Stimulated activated memory B cell treated with anti-CD40 and anti-IgM and Interleukin-4, amounts not matched to agents 10 μg/mL and 1 μg/mL and 100 μg/mL, for 72 hours (primary cell): ENCODE measurements at regions not wholly inside any gene's neighbourhood (a gene's known extent, or its start where the extent isn't known, plus 50 kb on each side); places are given as distances from the start of the nearest gene placed in this dataset.
"Not testable (repeated sequence)": the region's sequence is repeated elsewhere in the genome, so short reads cannot be mapped to it uniquely, and the experiment has no call there.

Source experiments
- ATAC-seq: fragments of 150-1000 bp; cut with Tn5 transposase; 2 replicates; pipeline ENCODE4 v1.10.0; 2021
- H3K27ac Mint-ChIP-seq: one replicate; pipeline ENCODE4 v1.8.0; 2022; ENCODE audit warnings: mild to moderate bottlenecking, mixed read lengths
- H3K27me3 Mint-ChIP-seq: one replicate; pipeline ENCODE4 v1.8.0; 2022; ENCODE audit warnings: mixed read lengths
- H3K36me3 Mint-ChIP-seq: one replicate; pipeline ENCODE4 v1.8.0; 2022; ENCODE audit warnings: mixed read lengths
- H3K4me1 Mint-ChIP-seq: one replicate; pipeline ENCODE4 v1.8.0; 2022; ENCODE audit warnings: mixed read lengths
- H3K4me3 Mint-ChIP-seq: one replicate; pipeline ENCODE4 v1.8.0; 2022; ENCODE audit warnings: mild to moderate bottlenecking, moderate library complexity, mixed read lengths
- H3K9me3 Mint-ChIP-seq: one replicate; pipeline ENCODE4 v1.8.0; 2022; ENCODE audit warnings: mixed read lengths

GRCh38 chr2:208879666-208880065 lies 473.1 kb downstream of the PTH2R start:
- no peak for ATAC-seq
- no peaks in the 10 kb centered on the region for H3K36me3 Mint-ChIP-seq
- H3K9me3 Mint-ChIP-seq = peaks cover 5% of the 10 kb centered on the region

GRCh38 chr2:208880171-208880570 lies 473.6 kb downstream of the PTH2R start:
- no peak overlapping the region for H3K27ac Mint-ChIP-seq
- H3K4me3 Mint-ChIP-seq = no peak overlapping the region
- H3K27me3 Mint-ChIP-seq = no peaks in the 10 kb centered on the region
- no peaks in the 10 kb centered on the region for H3K4me1 Mint-ChIP-seq
- ATAC-seq = no peak
- no peaks in the 10 kb centered on the region for H3K36me3 Mint-ChIP-seq
- peaks cover 5% of the 10 kb centered on the region for H3K9me3 Mint-ChIP-seq

More at GRCh38 chr2:208879666-208880065, 473.1 kb downstream of the PTH2R start:
- Mint-ChIP-seq H3K4me1 (no peaks in the 10 kb centered on the region), H3K27ac (no peak overlapping the region), H3K27me3 (no peaks in the 10 kb centered on the region), H3K4me3 (no peak overlapping the region)

GRCh38 chr2:208890486-208890885 lies 483.9 kb downstream of the PTH2R start:
- no peaks in the 10 kb centered on the region for H3K36me3 Mint-ChIP-seq
- no peaks in the 10 kb centered on the region for H3K4me1 Mint-ChIP-seq
- H3K27ac Mint-ChIP-seq = no peak overlapping the region
- no peak overlapping the region for H3K4me3 Mint-ChIP-seq
- ATAC-seq = no peak
- H3K9me3 Mint-ChIP-seq = peaks cover 3% of the 10 kb centered on the region
- H3K27me3 Mint-ChIP-seq = no peaks in the 10 kb centered on the region

GRCh38 chr2:208892203-208892602 lies 485.6 kb downstream of the PTH2R start:
- Mint-ChIP-seq H3K27ac (no peak overlapping the region), H3K4me1 (no peaks in the 10 kb centered on the region), H3K9me3 (peaks cover 6% of the 10 kb centered on the region), H3K36me3 (no peaks in the 10 kb centered on the region), H3K4me3 (no peak overlapping the region), H3K27me3 (no peaks in the 10 kb centered on the region)
- ATAC-seq = no peak

- no peak overlapping the region for H3K4me3 Mint-ChIP-seq
- peaks cover 3% of the 10 kb centered on the region for H3K9me3 Mint-ChIP-seq
- ATAC-seq = no peak
- H3K27ac Mint-ChIP-seq = no peak overlapping the region
- no peaks in the 10 kb centered on the region for H3K4me1 Mint-ChIP-seq
- H3K36me3 Mint-ChIP-seq = no peaks in the 10 kb centered on the region
- no peaks in the 10 kb centered on the region for H3K27me3 Mint-ChIP-seq
Observed at GRCh38 chr2:208906330-208906729, 499.7 kb downstream of the PTH2R start.

DNA sequence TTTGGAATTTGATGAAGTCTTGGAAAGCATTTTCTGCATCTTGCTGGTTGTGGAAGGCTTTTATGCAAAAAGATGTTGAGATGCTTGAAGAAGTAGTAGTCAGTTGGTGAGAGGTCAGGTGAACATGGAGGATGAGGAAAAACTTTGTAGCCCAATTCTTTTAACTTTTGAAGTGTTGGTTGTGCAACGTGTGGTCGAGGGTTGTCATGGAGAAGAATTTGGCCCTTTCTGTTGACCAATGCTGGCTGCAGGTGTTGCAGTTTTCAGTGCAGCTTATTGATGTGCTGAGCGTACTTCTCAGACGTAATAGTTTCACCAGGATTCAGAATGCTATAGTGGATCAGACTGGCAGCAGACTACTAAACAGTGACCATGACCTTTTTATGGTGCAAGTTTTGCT lies 508.4 kb upstream of the MAP2 start:
- Mint-ChIP-seq H3K27ac (no peak overlapping the region), H3K36me3 (no peaks in the 10 kb centered on the region), H3K4me1 (no peaks in the 10 kb centered on the region), H3K4me3 (no peak overlapping the region), H3K9me3 (peaks cover 3% of the 10 kb centered on the region), H3K27me3 (no peaks in the 10 kb centered on the region)
- no peak for ATAC-seq

- H3K27ac Mint-ChIP-seq = no peak overlapping the region
- no peak for ATAC-seq
- peaks cover 11% of the 10 kb centered on the region for H3K9me3 Mint-ChIP-seq
- no peak overlapping the region for H3K4me3 Mint-ChIP-seq
- no peaks in the 10 kb centered on the region for H3K27me3 Mint-ChIP-seq
- no peaks in the 10 kb centered on the region for H3K36me3 Mint-ChIP-seq
- H3K4me1 Mint-ChIP-seq = no peaks in the 10 kb centered on the region
Observed at GRCh38 chr2:208916881-208917280, 507.0 kb upstream of the MAP2 start.

DNA sequence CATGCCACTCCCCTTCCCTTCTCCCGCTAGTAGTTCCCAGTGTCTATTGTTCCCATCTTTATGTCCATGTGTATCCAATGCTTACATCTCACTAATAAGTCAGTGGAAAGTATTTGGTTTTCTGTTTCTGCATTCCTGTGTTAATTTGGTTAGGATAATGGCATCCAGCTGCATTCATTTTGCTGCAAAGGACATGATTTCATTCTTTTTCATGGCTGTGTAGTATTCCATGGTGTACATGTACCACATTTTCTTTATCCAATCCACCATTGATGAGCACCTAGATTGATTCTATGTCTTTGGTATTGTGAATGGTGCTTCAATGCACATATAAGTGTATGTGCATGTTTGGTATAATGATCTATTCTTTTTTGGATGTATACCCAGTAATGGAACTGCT lies 502.5 kb upstream of the MAP2 start:
- not testable (repeated sequence) for H3K36me3 Mint-ChIP-seq, H3K4me1 Mint-ChIP-seq, ATAC-seq, H3K27ac Mint-ChIP-seq, H3K27me3 Mint-ChIP-seq, H3K4me3 Mint-ChIP-seq
- H3K9me3 Mint-ChIP-seq = peaks cover 17% of the 10 kb centered on the region

GRCh38 chr2:208927867-208928266 lies 496.0 kb upstream of the MAP2 start:
- Mint-ChIP-seq H3K27ac (no peak overlapping the region), H3K27me3 (no peaks in the 10 kb centered on the region), H3K4me1 (no peaks in the 10 kb centered on the region), H3K4me3 (no peak overlapping the region), H3K36me3 (no peaks in the 10 kb centered on the region), H3K9me3 (peaks cover under 1% of the 10 kb centered on the region)
- ATAC-seq = no peak

DNA sequence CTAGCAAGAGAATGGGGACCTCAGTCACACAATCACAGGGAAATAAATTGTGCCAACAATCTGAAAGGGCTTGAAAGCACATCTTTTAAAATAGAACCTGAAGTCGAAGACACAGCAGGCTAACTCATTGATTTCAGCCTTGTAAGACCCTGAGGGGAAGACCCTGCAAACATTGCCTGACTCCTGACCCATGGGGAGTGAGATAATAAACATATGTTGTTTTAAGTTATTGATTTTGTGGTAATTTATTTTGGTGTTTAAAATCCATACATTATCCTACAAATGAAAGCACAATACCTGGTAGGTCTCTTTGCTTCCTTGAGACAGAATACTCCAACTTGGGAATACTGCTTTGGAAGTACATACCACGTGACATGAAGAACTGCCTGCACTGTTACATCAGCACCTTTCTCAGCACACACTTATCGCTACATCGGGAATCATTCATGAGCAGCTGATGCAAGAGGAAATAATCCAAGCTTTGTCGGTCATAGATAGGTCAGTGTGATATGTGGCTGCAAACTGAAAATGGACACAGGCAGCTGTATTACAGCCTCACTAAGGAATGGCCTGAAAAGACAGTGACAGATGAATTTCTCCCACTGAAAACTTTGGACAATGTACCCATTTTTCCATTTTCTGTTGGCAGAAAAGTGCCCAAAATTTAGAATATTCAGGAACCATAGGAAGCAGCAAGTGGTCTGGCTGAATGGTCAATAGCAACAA lies 494.5 kb upstream of the MAP2 start:
- H3K4me1 Mint-ChIP-seq = no peaks in the 10 kb centered on the region
- ATAC-seq = no peak
- no peak overlapping the region for H3K4me3 Mint-ChIP-seq
- H3K27ac Mint-ChIP-seq = no peak overlapping the region
- no peaks in the 10 kb centered on the region for H3K36me3 Mint-ChIP-seq
- no peaks in the 10 kb centered on the region for H3K27me3 Mint-ChIP-seq
- H3K9me3 Mint-ChIP-seq = no peaks in the 10 kb centered on the region

GRCh38 chr2:208929894-208930427 lies 493.9 kb upstream of the MAP2 start:
- Mint-ChIP-seq H3K27me3 (no peaks in the 10 kb centered on the region), H3K9me3 (no peaks in the 10 kb centered on the region), H3K36me3 (no peaks in the 10 kb centered on the region), H3K27ac (no peak overlapping the region), H3K4me1 (no peaks in the 10 kb centered on the region), H3K4me3 (no peak overlapping the region)
- ATAC-seq = no peak

- Mint-ChIP-seq H3K36me3 (no peaks in the 10 kb centered on the region), H3K27ac (no peak overlapping the region), H3K4me1 (no peaks in the 10 kb centered on the region), H3K9me3 (no peaks in the 10 kb centered on the region), H3K27me3 (no peaks in the 10 kb centered on the region), H3K4me3 (no peak overlapping the region)
- ATAC-seq = no peak
Observed at GRCh38 chr2:208935531-208935930, 488.3 kb upstream of the MAP2 start.

DNA sequence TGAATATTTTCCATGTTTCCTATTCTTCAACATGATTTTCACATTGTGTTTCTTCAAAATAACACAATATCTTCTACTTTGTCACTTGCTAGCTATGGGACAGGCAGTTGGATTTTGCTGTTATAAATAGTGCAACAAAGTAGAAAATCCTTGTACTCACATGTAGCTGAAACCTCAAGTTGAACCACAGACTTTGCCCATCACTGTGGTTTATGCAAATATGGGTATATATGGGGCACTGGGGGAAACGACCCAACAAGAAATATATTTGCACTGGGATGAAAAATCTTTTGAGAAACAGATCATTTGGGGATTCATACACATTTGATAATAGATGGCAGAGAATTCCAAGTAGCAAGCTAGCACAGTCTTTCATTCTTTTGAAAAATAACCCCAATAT lies 486.3 kb upstream of the MAP2 start:
- no peaks in the 10 kb centered on the region for H3K36me3 Mint-ChIP-seq
- H3K9me3 Mint-ChIP-seq = no peaks in the 10 kb centered on the region
- no peaks in the 10 kb centered on the region for H3K27me3 Mint-ChIP-seq
- no peak for ATAC-seq
- H3K4me1 Mint-ChIP-seq = no peaks in the 10 kb centered on the region
- no peak overlapping the region for H3K27ac Mint-ChIP-seq
- no peak overlapping the region for H3K4me3 Mint-ChIP-seq

DNA sequence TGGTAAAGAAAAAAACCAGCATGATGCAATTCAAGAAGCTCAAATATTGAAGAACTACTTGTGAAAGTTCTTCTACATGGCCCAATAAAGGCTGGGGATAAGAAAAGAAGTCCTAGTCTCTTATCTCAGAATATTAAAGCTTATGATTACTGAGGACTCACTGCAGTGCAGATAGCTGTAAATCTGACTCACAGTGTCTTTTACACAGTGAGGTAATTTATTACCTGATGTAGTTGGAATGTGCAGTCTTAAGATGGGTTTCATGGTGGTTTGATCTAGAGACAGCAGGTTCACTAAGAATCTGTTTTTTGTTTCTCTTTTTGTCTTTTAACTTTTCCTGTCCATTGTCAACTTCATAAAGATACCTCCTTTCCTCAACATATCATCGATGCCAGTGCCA lies 484.0 kb upstream of the MAP2 start:
- Mint-ChIP-seq H3K36me3 (no peaks in the 10 kb centered on the region), H3K27me3 (no peaks in the 10 kb centered on the region), H3K4me3 (no peak overlapping the region), H3K9me3 (no peaks in the 10 kb centered on the region), H3K4me1 (no peaks in the 10 kb centered on the region), H3K27ac (no peak overlapping the region)
- no peak for ATAC-seq

- H3K27me3 Mint-ChIP-seq = no peaks in the 10 kb centered on the region
- no peaks in the 10 kb centered on the region for H3K36me3 Mint-ChIP-seq
- no peak for ATAC-seq
- H3K27ac Mint-ChIP-seq = no peak overlapping the region
- no peak overlapping the region for H3K4me3 Mint-ChIP-seq
- no peaks in the 10 kb centered on the region for H3K9me3 Mint-ChIP-seq
- no peaks in the 10 kb centered on the region for H3K4me1 Mint-ChIP-seq
Observed at GRCh38 chr2:208945719-208946256, 478.1 kb upstream of the MAP2 start.

DNA sequence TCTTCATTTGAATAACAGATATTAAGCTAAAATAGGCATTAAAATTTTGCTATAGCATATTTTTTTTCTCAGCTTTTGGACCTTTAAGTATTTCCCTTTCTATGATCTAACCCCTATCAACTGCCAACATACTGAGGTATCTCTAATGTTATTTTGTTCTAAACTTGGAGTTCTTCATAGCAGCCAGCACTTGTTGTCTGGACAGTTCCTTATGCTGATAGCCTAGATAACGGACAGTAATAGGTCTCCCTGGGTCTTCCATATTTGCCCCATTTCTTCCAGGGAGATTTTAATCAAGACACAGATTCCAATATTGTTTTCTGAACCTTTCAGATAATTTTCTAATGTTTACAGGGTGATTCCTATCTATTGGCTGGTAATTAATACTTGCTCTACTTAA lies 475.8 kb upstream of the MAP2 start:
- Mint-ChIP-seq H3K4me1 (no peaks in the 10 kb centered on the region), H3K36me3 (no peaks in the 10 kb centered on the region)
- no peak for ATAC-seq

More for the DNA sequence above, 475.8 kb upstream of the MAP2 start:
- Mint-ChIP-seq H3K27ac (no peak overlapping the region), H3K9me3 (no peaks in the 10 kb centered on the region), H3K27me3 (no peaks in the 10 kb centered on the region), H3K4me3 (no peak overlapping the region)
